H1 (cell line): ENCODE measurements at regions not wholly inside any gene's neighbourhood (a gene's known extent, or its start where the extent isn't known, plus 50 kb on each side); places are given as distances from the start of the nearest gene placed in this dataset.

Experiments used
- ASH2L ChIP-seq: fragments of 200-600, 300-600 bp; sonication (generic); IDR thresholded peaks from one replicate; pipeline ENCODE4 v1.7.1; 2017; ENCODE audit warnings: low read length
- EZH2 ChIP-seq: fragments of 200-600 bp; sonication (generic); IDR thresholded peaks from 2 replicates; pipeline ENCODE4 v1.7.1; 2012; ENCODE audit warnings: low read depth, mild to moderate bottlenecking, moderate library complexity, low read length, inconsistent platforms; ENCODE audit not compliant: severe bottlenecking
- FOSL1 ChIP-seq: IDR thresholded peaks from 2 replicates; pipeline ENCODE4 v1.6.1; 2011; ENCODE audit warnings: mild to moderate bottlenecking, low read depth, low read length, moderate library complexity; ENCODE audit not compliant: insufficient read depth
- NRF1 ChIP-seq: IDR thresholded peaks from 2 replicates; pipeline ENCODE4 v1.6.1; 2011; ENCODE audit warnings: mild to moderate bottlenecking, low read depth, low read length, improper control_type of control experiment
- TAF1 ChIP-seq: IDR thresholded peaks from 2 replicates; pipeline ENCODE4 v1.6.1; 2011; ENCODE audit warnings: mild to moderate bottlenecking, low read depth, low read length
- USF2 ChIP-seq: IDR thresholded peaks from 2 replicates; pipeline ENCODE4 v1.6.1; 2011; ENCODE audit warnings: low read length, improper control_type of control experiment
- YY1 ChIP-seq: IDR thresholded peaks from 2 replicates; pipeline ENCODE4 v1.6.1; 2011; ENCODE audit warnings: low read depth, mild to moderate bottlenecking, low read length
- ZNF274 ChIP-seq: IDR thresholded peaks from 2 replicates; pipeline ENCODE4 v1.7.0; 2012; ENCODE audit warnings: low read length, borderline replicate concordance; ENCODE audit errors: extremely low read depth
- TF ChIP-seq, protein P1 (sequence below), 3 experiments: IDR thresholded peaks; 1 replicate in 2 of 3; 2 replicates in 1 of 3; pipeline versions ENCODE4 v1.5.1 to v1.6.1; 2011; ENCODE audit warnings: low read length in 3 of 3, mild to moderate bottlenecking in 3 of 3, inconsistent platforms in 2 of 3, low read depth in 1 of 3, moderate library complexity in 1 of 3; ENCODE audit not compliant: insufficient read depth in 1 of 3; ENCODE audit errors: control extremely low read depth in 1 of 3

DNA sequence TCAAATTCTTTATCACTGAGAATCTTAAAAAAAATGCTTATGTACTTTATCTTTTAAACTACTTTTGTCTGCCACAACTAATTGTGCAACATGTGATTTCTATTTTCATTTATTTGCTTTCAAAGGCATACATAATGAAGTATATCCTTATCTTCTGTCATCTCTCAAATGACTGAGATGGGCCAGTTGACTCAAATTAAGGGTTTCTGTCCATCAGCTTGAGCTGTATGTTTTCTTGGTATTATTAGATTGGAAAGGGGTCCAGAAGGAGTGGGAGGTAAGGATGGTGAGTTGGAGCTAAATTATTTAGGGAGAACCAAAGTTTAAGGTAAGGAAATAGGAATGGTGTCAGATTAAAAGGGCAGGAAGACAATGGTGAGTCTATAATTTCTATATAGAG is 408.4 kb upstream of the SEL1L start:
- no peak for TF ChIP-seq FOSL1
- TF ChIP-seq, protein P1, sequence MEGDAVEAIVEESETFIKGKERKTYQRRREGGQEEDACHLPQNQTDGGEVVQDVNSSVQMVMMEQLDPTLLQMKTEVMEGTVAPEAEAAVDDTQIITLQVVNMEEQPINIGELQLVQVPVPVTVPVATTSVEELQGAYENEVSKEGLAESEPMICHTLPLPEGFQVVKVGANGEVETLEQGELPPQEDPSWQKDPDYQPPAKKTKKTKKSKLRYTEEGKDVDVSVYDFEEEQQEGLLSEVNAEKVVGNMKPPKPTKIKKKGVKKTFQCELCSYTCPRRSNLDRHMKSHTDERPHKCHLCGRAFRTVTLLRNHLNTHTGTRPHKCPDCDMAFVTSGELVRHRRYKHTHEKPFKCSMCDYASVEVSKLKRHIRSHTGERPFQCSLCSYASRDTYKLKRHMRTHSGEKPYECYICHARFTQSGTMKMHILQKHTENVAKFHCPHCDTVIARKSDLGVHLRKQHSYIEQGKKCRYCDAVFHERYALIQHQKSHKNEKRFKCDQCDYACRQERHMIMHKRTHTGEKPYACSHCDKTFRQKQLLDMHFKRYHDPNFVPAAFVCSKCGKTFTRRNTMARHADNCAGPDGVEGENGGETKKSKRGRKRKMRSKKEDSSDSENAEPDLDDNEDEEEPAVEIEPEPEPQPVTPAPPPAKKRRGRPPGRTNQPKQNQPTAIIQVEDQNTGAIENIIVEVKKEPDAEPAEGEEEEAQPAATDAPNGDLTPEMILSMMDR (IDR thresholded peaks at IDR 0.05; ENCODE audit: control extremely low read depth in 1 of 3, insufficient read depth in 1 of 3, low read depth in 1 of 3, low read length in 3 of 3), result no peak
- no peak for TF ChIP-seq USF2
- TF ChIP-seq TAF1, result no peak
- no peak for TF ChIP-seq ASH2L
- TF ChIP-seq YY1, result no peak
- TF ChIP-seq NRF1, result no peak
- no peak for TF ChIP-seq ZNF274
- no peak for TF ChIP-seq EZH2
